ENCODE measurements at regions not wholly inside any gene's neighbourhood (a gene's known extent, or its start where the extent isn't known, plus 50 kb on each side); places are given as distances from the start of the nearest gene placed in this dataset.

DNA sequence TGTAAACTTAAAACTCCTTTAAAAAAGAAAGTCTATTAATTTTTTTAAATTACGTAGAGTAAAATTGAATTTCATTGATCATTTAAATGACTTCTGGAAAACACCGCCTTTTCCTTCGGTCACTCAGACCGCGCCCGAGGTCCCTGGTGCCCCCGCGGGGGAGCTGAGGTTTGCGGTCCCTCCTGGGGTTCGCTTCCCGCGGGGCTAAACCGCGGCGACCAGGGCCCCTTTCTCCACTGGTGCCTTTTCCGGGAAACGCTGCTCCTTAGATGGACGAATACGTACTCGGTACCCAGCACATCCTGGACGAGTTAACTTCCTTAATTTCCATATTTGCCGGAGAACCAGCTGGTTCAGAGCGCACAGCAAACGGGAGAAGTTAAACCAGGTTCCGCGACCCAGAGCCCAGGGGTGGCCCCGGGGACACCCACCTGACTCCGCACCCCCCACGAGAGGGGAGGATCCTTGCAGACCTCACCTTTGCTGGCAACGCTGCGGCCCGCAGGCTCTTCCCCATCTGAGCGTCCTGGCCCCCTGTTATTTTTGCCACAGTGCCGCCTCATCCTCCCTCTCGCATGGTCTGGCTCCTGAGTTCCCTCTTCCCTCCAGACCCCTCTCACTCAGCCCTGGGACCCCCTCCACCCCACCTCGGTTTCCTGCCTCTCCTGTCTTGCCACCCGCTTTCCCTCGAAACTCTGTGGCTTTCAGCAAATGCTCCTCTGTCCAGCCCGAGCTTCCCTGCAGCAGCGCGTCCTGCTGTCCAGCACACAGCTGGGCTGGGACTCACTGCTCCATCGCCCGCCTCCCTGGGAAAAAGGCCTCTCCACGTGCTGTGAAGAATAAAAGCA is 420.0 kb upstream of the MYT1L start:
- no peak for TF ChIP-seq CTCF (conservative IDR thresholded peaks at IDR 0.05)
- Mint-ChIP-seq H3K4me1 (no peaks in the 10 kb centered on the region), H3K27ac (ENCODE audit: unreplicated experiment) (no peak overlapping the region), H3K36me3 (ENCODE audit: low read depth) (no peaks in the 10 kb centered on the region), H3K27me3 (ENCODE audit: low read depth) (no peaks in the 10 kb centered on the region), H3K4me3 (no peak overlapping the region), H3K9me3 (peaks cover 14% of the 10 kb centered on the region)
- no peak for DNase-seq (ENCODE audit: low read depth, low spot score)

GRCh38 chr2:2749206-2749598 is 418.1 kb upstream of the MYT1L start:
- no peak overlapping the region for H3K27ac Mint-ChIP-seq (ENCODE audit: unreplicated experiment)
- H3K4me3 Mint-ChIP-seq: no peak overlapping the region
- peaks cover 4% of the 10 kb centered on the region for H3K4me1 Mint-ChIP-seq
- peaks cover 9% of the 10 kb centered on the region for H3K9me3 Mint-ChIP-seq
- DNase-seq (ENCODE audit: low read depth, low spot score): no peak
- H3K27me3 Mint-ChIP-seq (ENCODE audit: low read depth): no peaks in the 10 kb centered on the region
- TF ChIP-seq CTCF (conservative IDR thresholded peaks at IDR 0.05): no peak
- no peaks in the 10 kb centered on the region for H3K36me3 Mint-ChIP-seq (ENCODE audit: low read depth)

DNA sequence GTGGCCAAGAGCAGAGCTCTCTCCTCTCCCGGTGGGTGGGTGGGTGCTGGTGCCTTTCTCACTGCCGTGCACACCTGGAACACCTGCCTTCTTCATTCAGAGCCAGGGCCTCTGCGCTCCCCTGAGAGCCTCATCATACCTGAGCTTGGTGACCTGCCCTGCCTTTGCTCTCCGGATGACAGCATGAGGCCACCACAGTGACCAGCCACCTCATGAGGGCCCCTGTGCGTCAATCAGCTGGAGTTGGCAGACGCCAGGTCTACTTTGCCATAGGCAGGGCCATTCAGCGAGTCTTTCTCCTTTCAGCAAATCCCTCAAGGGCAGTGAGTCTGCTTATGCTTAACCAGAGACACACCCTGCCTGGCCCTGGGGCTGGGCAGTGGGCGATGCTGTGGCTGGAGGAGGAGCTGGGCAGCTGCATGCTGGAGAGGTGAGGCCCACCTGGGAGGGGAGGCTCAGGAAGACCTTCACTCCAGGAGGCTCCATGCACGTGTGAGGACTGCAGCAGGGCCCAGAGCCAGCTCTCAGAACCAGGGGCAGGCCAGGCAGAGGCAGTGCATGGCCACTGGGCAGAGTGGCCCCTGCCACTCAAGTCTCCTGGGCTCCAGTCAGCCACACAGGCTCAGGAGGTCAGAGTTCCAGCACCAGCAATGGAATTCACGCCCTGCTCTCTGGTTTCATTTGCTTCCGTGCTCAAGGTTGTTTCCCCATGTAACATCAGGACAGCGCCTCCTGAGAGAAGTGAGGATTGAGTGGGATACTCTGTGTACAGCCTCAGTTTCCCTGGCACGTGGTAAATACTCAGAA is 417.5 kb upstream of the MYT1L start:
- Mint-ChIP-seq H3K36me3 (ENCODE audit: low read depth) (no peaks in the 10 kb centered on the region), H3K4me1 (peaks cover 8% of the 10 kb centered on the region), H3K27me3 (ENCODE audit: low read depth) (no peaks in the 10 kb centered on the region), H3K4me3 (no peak overlapping the region), H3K27ac (ENCODE audit: unreplicated experiment) (no peak overlapping the region), H3K9me3 (peaks cover 8% of the 10 kb centered on the region)
- DNase-seq (ENCODE audit: low read depth, low spot score): no peak
- TF ChIP-seq CTCF (conservative IDR thresholded peaks at IDR 0.05): no peak

GRCh38 chr2:2747797-2748301 is 416.8 kb upstream of the MYT1L start:
- DNase-seq (ENCODE audit: low read depth, low spot score): no peak
- TF ChIP-seq CTCF (conservative IDR thresholded peaks at IDR 0.05): no peak
- H3K27ac Mint-ChIP-seq (ENCODE audit: unreplicated experiment): no peak overlapping the region

GRCh38 chr2:2746731-2747130 is 415.7 kb upstream of the MYT1L start:
- Mint-ChIP-seq H3K4me1 (peaks cover 19% of the 10 kb centered on the region), H3K9me3 (peaks cover 5% of the 10 kb centered on the region), H3K27ac (ENCODE audit: unreplicated experiment) (no peak overlapping the region), H3K27me3 (ENCODE audit: low read depth) (no peaks in the 10 kb centered on the region), H3K36me3 (ENCODE audit: low read depth) (no peaks in the 10 kb centered on the region), H3K4me3 (no peak overlapping the region)
- TF ChIP-seq CTCF (conservative IDR thresholded peaks at IDR 0.05): no peak
- DNase-seq (ENCODE audit: low read depth, low spot score): no peak

More at GRCh38 chr2:2747797-2748301, 416.8 kb upstream of the MYT1L start:
- peaks cover 13% of the 10 kb centered on the region for H3K4me1 Mint-ChIP-seq
- H3K4me3 Mint-ChIP-seq: no peak overlapping the region
- H3K36me3 Mint-ChIP-seq (ENCODE audit: low read depth): no peaks in the 10 kb centered on the region
- H3K27me3 Mint-ChIP-seq (ENCODE audit: low read depth): no peaks in the 10 kb centered on the region
- H3K9me3 Mint-ChIP-seq: peaks cover 6% of the 10 kb centered on the region
